Liver (tissue), 7 donors: ENCODE measurements at regions not wholly inside any gene's neighbourhood (a gene's known extent, or its start where the extent isn't known, plus 50 kb on each side); places are given as distances from the start of the nearest gene placed in this dataset.

Experiments used
- DNase-seq: peaks from one replicate; pipeline ENCODE4 v3.0.0-alpha.2; 2017; ENCODE audit warnings: low spot score
- H3K27ac ChIP-seq, 2 donors: one replicate each; pipeline ENCODE4 v1.7.0; 2013; ENCODE audit warnings: inconsistent platforms in 2 of 2, low read length in 2 of 2, control low read depth in 1 of 2, low read depth in 1 of 2, mild to moderate bottlenecking in 1 of 2
- H3K27me3 ChIP-seq, 4 donors: one replicate each; pipeline versions ENCODE4 v1.6.1 to v1.7.0; 2013; ENCODE audit warnings: low read length in 3 of 4, inconsistent platforms in 1 of 4, mild to moderate bottlenecking in 1 of 4, moderate library complexity in 1 of 4; ENCODE audit not compliant: control insufficient read depth in 4 of 4, insufficient read depth in 4 of 4
- H3K36me3 ChIP-seq, 4 donors: one replicate each; pipeline versions ENCODE4 v1.6.1 to v1.7.0; 2013; ENCODE audit warnings: low read length in 3 of 4, mild to moderate bottlenecking in 3 of 4, low read depth in 1 of 4, moderate library complexity in 1 of 4; ENCODE audit not compliant: control insufficient read depth in 4 of 4, insufficient read depth in 3 of 4
- H3K4me1 ChIP-seq, 4 donors: one replicate each; pipeline versions ENCODE4 v1.6.1 to v1.7.0; 2013; ENCODE audit warnings: low read length in 3 of 4, mild to moderate bottlenecking in 3 of 4, moderate library complexity in 1 of 4; ENCODE audit not compliant: control insufficient read depth in 4 of 4, insufficient read depth in 4 of 4
- H3K4me3 ChIP-seq, 3 donors: one replicate each; pipeline versions ENCODE4 v1.6.1 to v1.7.0; 2013; ENCODE audit warnings: low read length in 3 of 3, control low read depth in 1 of 3, low read depth in 1 of 3, mild to moderate bottlenecking in 1 of 3
- H3K9ac ChIP-seq, 2 donors: one replicate each; pipeline ENCODE4 v1.7.0; 2013; ENCODE audit warnings: low read length in 2 of 2, mild to moderate bottlenecking in 2 of 2, moderate library complexity in 2 of 2, control low read depth in 1 of 2, low read depth in 1 of 2
- H3K9me3 ChIP-seq, 4 donors: one replicate each; pipeline versions ENCODE4 v1.6.1 to v1.7.0; 2013; ENCODE audit warnings: low read length in 3 of 4; ENCODE audit not compliant: control insufficient read depth in 4 of 4
- ATF3 ChIP-seq: IDR thresholded peaks from 2 replicates; pipeline ENCODE4 v1.6.1; 2016; ENCODE audit warnings: antibody characterized with exemption
- EGR1 ChIP-seq, 2 donors: IDR thresholded peaks; 2 replicates each; pipeline ENCODE4 v1.6.1; 2016 to 2018; ENCODE audit warnings: antibody characterized with exemption in 2 of 2, low read depth in 2 of 2
- FOXA2 ChIP-seq: IDR thresholded peaks from 2 replicates; pipeline ENCODE4 v1.6.1; 2016; ENCODE audit warnings: antibody characterized with exemption
- GABPA ChIP-seq, 2 donors: IDR thresholded peaks in 1 of 2; conservative IDR thresholded peaks in 1 of 2; 2 replicates each; pipeline ENCODE4 v1.6.1; 2016; ENCODE audit warnings: antibody characterized with exemption in 2 of 2, mild to moderate bottlenecking in 1 of 2, moderate library complexity in 1 of 2
- HNF4A ChIP-seq, 2 donors: conservative IDR thresholded peaks; 2 replicates each; pipeline ENCODE4 v1.6.1; 2016; ENCODE audit warnings: antibody characterized with exemption in 2 of 2, mild to moderate bottlenecking in 2 of 2
- HNF4G ChIP-seq: IDR thresholded peaks from 2 replicates; pipeline ENCODE4 v1.6.1; 2016; ENCODE audit warnings: antibody characterized with exemption
- JUND ChIP-seq, 2 donors: IDR thresholded peaks; 2 replicates each; pipeline ENCODE4 v1.6.1; 2016; ENCODE audit warnings: antibody characterized with exemption in 2 of 2
- NR2F2 ChIP-seq: IDR thresholded peaks from 2 replicates; pipeline ENCODE4 v1.6.1; 2016; ENCODE audit warnings: antibody characterized with exemption
- RAD21 ChIP-seq, 2 donors: IDR thresholded peaks; 2 replicates each; pipeline ENCODE4 v1.6.1; 2016; ENCODE audit warnings: antibody characterized with exemption in 2 of 2, mild to moderate bottlenecking in 2 of 2
- RXRA ChIP-seq, 2 donors: IDR thresholded peaks; 2 replicates each; pipeline ENCODE4 v1.6.1; 2017 to 2018; ENCODE audit warnings: antibody characterized with exemption in 2 of 2, mild to moderate bottlenecking in 1 of 2
- SP1 ChIP-seq: IDR thresholded peaks from 2 replicates; pipeline ENCODE4 v1.6.1; 2018; ENCODE audit warnings: antibody characterized with exemption, mild to moderate bottlenecking
- TAF1 ChIP-seq: conservative IDR thresholded peaks from 2 replicates; pipeline ENCODE4 v1.6.1; 2016; ENCODE audit warnings: antibody characterized with exemption, mild to moderate bottlenecking
- YY1 ChIP-seq: IDR thresholded peaks from 2 replicates; pipeline ENCODE4 v1.6.1; 2016; ENCODE audit warnings: antibody characterized with exemption, mild to moderate bottlenecking
- ZBTB33 ChIP-seq: IDR thresholded peaks from 2 replicates; pipeline ENCODE4 v1.6.1; 2016; ENCODE audit warnings: antibody characterized with exemption
- WGBS: extraction: QIAGEN DNeasy Blood & Tissue Kit; methylation state at CpG from one replicate; pipeline ENCODE4 v1.1.7; 2013; 5-methylcytosine and 5-hydroxymethylcytosine counted together
- TF ChIP-seq, protein P1 (sequence below): IDR thresholded peaks from 2 replicates; pipeline ENCODE4 v1.6.1; 2016; ENCODE audit warnings: antibody characterized with exemption
- donor health status: healthy.
- donor health status: healthy.
- donor health status: healthy.
- donor health status: healthy.

- no peak for TF ChIP-seq ATF3
- no peak for TF ChIP-seq HNF4A (conservative IDR thresholded peaks at IDR 0.05)
Measured at GRCh38 chr17:79422236-79422635, 188.6 kb downstream of the RBFOX3 start (continued).

- H3K4me1 ChIP-seq = no peaks in the 10 kb centered on the region
- WGBS = 49% methylated on average over 19 of the region's 19 CpGs
- no peaks in the 10 kb centered on the region for H3K36me3 ChIP-seq
- no peak overlapping the region for H3K4me3 ChIP-seq
- TF ChIP-seq ATF3 = no peak
- no peak for TF ChIP-seq FOXA2
- TF ChIP-seq RXRA (IDR thresholded peaks at IDR 0.05) = no peak
- no peak for TF ChIP-seq EGR1 (IDR thresholded peaks at IDR 0.05; ENCODE audit: low read depth in 2 of 2)
- no peak for TF ChIP-seq ZBTB33
- no peak for TF ChIP-seq NR2F2
- no peak for TF ChIP-seq RAD21 (IDR thresholded peaks at IDR 0.05)
- TF ChIP-seq JUND (IDR thresholded peaks at IDR 0.05) = no peak
- TF ChIP-seq, protein P1, sequence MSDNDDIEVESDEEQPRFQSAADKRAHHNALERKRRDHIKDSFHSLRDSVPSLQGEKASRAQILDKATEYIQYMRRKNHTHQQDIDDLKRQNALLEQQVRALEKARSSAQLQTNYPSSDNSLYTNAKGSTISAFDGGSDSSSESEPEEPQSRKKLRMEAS = no peak
- TF ChIP-seq SP1 = no peak
- no peak for TF ChIP-seq HNF4G
- no peak for TF ChIP-seq YY1
- TF ChIP-seq TAF1 = no peak
- no peak for TF ChIP-seq GABPA (IDR thresholded peaks at IDR 0.05 in 1 of 2, conservative IDR thresholded peaks at IDR 0.05 in 1 of 2)
- TF ChIP-seq HNF4A (conservative IDR thresholded peaks at IDR 0.05) = no peak
- no peak for DNase-seq
- H3K9me3 ChIP-seq = no peaks in the 10 kb centered on the region
- no peak overlapping the region for H3K27ac ChIP-seq
- H3K27me3 ChIP-seq = peaks cover 0 to 10% (median under 1%) of the 10 kb centered on the region in 4 donors
- no peak overlapping the region for H3K9ac ChIP-seq
Measured at GRCh38 chr17:79420318-79421243, 190.3 kb downstream of the RBFOX3 start.

GRCh38 chr17:79417476-79417988, 193.3 kb downstream of the RBFOX3 start:
- Histone ChIP-seq H3K27ac (no peak overlapping the region), H3K4me1 (no peaks in the 10 kb centered on the region), H3K9me3 (no peaks in the 10 kb centered on the region), H3K4me3 (no peak overlapping the region), H3K9ac (no peak overlapping the region), H3K27me3 (peaks cover 0 to 4% (median 3%) of the 10 kb centered on the region in 4 donors), H3K36me3 (no peaks in the 10 kb centered on the region)
- no peak for TF ChIP-seq HNF4G
- TF ChIP-seq ATF3 = no peak
- WGBS = 81% methylated on average over 14 of the region's 14 CpGs
- no peak for DNase-seq
